Mesenchymal stem cell (in vitro differentiated cells and primary cell): ENCODE measurements at regions not wholly inside any gene's neighbourhood (a gene's known extent, or its start where the extent isn't known, plus 50 kb on each side); places are given as distances from the start of the nearest gene placed in this dataset.

Experiments used
- DNase-seq: peaks from one replicate; pipeline ENCODE4 v3.0.0-alpha.2; 2013
- H2AFZ ChIP-seq: one replicate; pipeline ENCODE4 v1.6.1; 2013; ENCODE audit warnings: low read depth, mild to moderate bottlenecking, control low read depth, inconsistent platforms, low read length, moderate library complexity
- H2AK5ac ChIP-seq: 2 replicates; pipeline ENCODE4 v1.6.1; 2013; ENCODE audit warnings: low read length, moderate library complexity, mild to moderate bottlenecking, inconsistent platforms; ENCODE audit not compliant: severe bottlenecking
- H2BK120ac ChIP-seq: one replicate; pipeline ENCODE4 v1.6.1; 2013; ENCODE audit warnings: low read depth, mild to moderate bottlenecking, inconsistent platforms, low read length, moderate library complexity
- H2BK12ac ChIP-seq, 2 experiments: one replicate each; pipeline ENCODE4 v1.6.1; 2013; ENCODE audit warnings: inconsistent platforms in 2 of 2, low read length in 2 of 2, mild to moderate bottlenecking in 2 of 2, moderate library complexity in 2 of 2, control low read depth in 1 of 2
- H2BK15ac ChIP-seq: one replicate; pipeline ENCODE4 v1.6.1; 2013; ENCODE audit warnings: mild to moderate bottlenecking, low read depth, inconsistent platforms; ENCODE audit not compliant: poor library complexity, severe bottlenecking
- H2BK5ac ChIP-seq: 2 replicates; pipeline ENCODE4 v1.6.1; 2013; ENCODE audit warnings: low read depth, mild to moderate bottlenecking, low read length, control low read depth, inconsistent platforms; ENCODE audit not compliant: poor library complexity, severe bottlenecking
- H3K14ac ChIP-seq, 2 experiments: one replicate each; pipeline ENCODE4 v1.6.1; 2013; ENCODE audit warnings: inconsistent platforms in 2 of 2, low read length in 2 of 2, control low read depth in 1 of 2, mild to moderate bottlenecking in 1 of 2, moderate library complexity in 1 of 2
- H3K18ac ChIP-seq, 2 experiments: one replicate each; pipeline ENCODE4 v1.6.1; 2013; ENCODE audit warnings: inconsistent platforms in 2 of 2, low read length in 2 of 2, control low read depth in 1 of 2, low read depth in 1 of 2, mild to moderate bottlenecking in 1 of 2
- H3K23ac ChIP-seq, 2 experiments: one replicate each; pipeline ENCODE4 v1.6.1; 2013; ENCODE audit warnings: inconsistent platforms in 2 of 2, low read length in 2 of 2, mild to moderate bottlenecking in 2 of 2, moderate library complexity in 2 of 2, control low read depth in 1 of 2
- H3K27ac ChIP-seq: 2 replicates; pipeline ENCODE4 v1.5.1; 2013; ENCODE audit warnings: mild to moderate bottlenecking, moderate library complexity, low read length, control low read depth, inconsistent platforms; ENCODE audit not compliant: poor library complexity, severe bottlenecking
- H3K27me3 ChIP-seq, 2 experiments: 2 replicates each; pipeline versions ENCODE4 v1.6.1 to v1.7.0; 2013; ENCODE audit warnings: low read length in 2 of 2, mild to moderate bottlenecking in 2 of 2, moderate library complexity in 2 of 2, control low read depth in 1 of 2, inconsistent platforms in 1 of 2; ENCODE audit not compliant: control insufficient read depth in 1 of 2, insufficient read depth in 1 of 2
- H3K36me3 ChIP-seq, 2 experiments: 2 replicates each; pipeline versions ENCODE4 v1.6.1 to v1.7.0; 2013; ENCODE audit warnings: low read length in 2 of 2, control low read depth in 1 of 2, inconsistent platforms in 1 of 2, low read depth in 1 of 2, mild to moderate bottlenecking in 1 of 2; ENCODE audit not compliant: insufficient read depth in 2 of 2, control insufficient read depth in 1 of 2
- H3K4ac ChIP-seq, 2 experiments: one replicate each; pipeline ENCODE4 v1.6.1; 2013; ENCODE audit warnings: inconsistent platforms in 2 of 2, low read length in 2 of 2, mild to moderate bottlenecking in 2 of 2, moderate library complexity in 2 of 2, control low read depth in 1 of 2, low read depth in 1 of 2
- H3K4me1 ChIP-seq: 2 replicates; pipeline ENCODE4 v1.6.1; 2013; ENCODE audit warnings: low read depth, low read length, control low read depth; ENCODE audit not compliant: control insufficient read depth, insufficient read depth
- H3K4me2 ChIP-seq: 2 replicates; pipeline ENCODE4 v1.6.1; 2013; ENCODE audit warnings: low read length, mild to moderate bottlenecking, inconsistent platforms; ENCODE audit not compliant: poor library complexity, severe bottlenecking
- H3K4me3 ChIP-seq, 2 experiments: 2 replicates each; pipeline versions ENCODE4 v1.5.1 to v1.7.0; 2013; ENCODE audit warnings: low read length in 2 of 2, mild to moderate bottlenecking in 2 of 2, control low read depth in 1 of 2, low read depth in 1 of 2; ENCODE audit not compliant: insufficient read depth in 1 of 2
- H3K79me1 ChIP-seq: replicated peaks from 2 replicates; pipeline ENCODE4 v1.6.1; 2013; ENCODE audit warnings: mild to moderate bottlenecking, control low read depth, low read length, inconsistent platforms; ENCODE audit not compliant: poor library complexity, severe bottlenecking
- H3K9ac ChIP-seq: 2 replicates; pipeline ENCODE4 v1.7.0; 2013; ENCODE audit warnings: mild to moderate bottlenecking, low read length, moderate library complexity
- H3K9me3 ChIP-seq: 2 replicates; pipeline ENCODE4 v1.7.0; 2013; ENCODE audit warnings: mild to moderate bottlenecking, low read length; ENCODE audit not compliant: control insufficient read depth
- H4K8ac ChIP-seq: one replicate; pipeline ENCODE4 v1.6.1; 2013; ENCODE audit warnings: inconsistent platforms, mild to moderate bottlenecking, low read length, moderate library complexity
- H4K91ac ChIP-seq: one replicate; pipeline ENCODE4 v1.6.1; 2013; ENCODE audit warnings: mild to moderate bottlenecking, low read length, inconsistent platforms
- WGBS: methylation state at CpG from one replicate; pipeline ENCODE4 v1.1.7; 2013; ENCODE audit warnings: mixed read lengths; 5-methylcytosine and 5-hydroxymethylcytosine counted together

GRCh38 chr2:107376909-107377308 is 449.8 kb upstream of the RGPD4 start:
- Histone ChIP-seq H3K27ac (no peak overlapping the region), H3K9ac (no peak overlapping the region), H2AFZ (no peak overlapping the region), H3K14ac (no peak overlapping the region), H3K9me3 (peaks cover 5% of the 10 kb centered on the region), H2AK5ac (no peak overlapping the region), H3K4me1 (no peaks in the 10 kb centered on the region), H4K8ac (no peak overlapping the region), H2BK5ac (no peak overlapping the region), H4K91ac (no peak overlapping the region), H3K79me1 (no peaks in the 10 kb centered on the region), H3K4me3 (no peak overlapping the region), H3K27me3 (no peaks in the 10 kb centered on the region), H2BK120ac (no peak overlapping the region), H3K36me3 (no peaks in the 10 kb centered on the region), H3K23ac (no peak overlapping the region), H2BK12ac (no peak overlapping the region), H3K18ac (no peak overlapping the region), H2BK15ac (no peak overlapping the region), H3K4ac (no peak overlapping the region), H3K4me2 (no peak overlapping the region)
- 72% methylated on average over 4 of the region's 4 CpGs for WGBS
- DNase-seq: no peak

DNA sequence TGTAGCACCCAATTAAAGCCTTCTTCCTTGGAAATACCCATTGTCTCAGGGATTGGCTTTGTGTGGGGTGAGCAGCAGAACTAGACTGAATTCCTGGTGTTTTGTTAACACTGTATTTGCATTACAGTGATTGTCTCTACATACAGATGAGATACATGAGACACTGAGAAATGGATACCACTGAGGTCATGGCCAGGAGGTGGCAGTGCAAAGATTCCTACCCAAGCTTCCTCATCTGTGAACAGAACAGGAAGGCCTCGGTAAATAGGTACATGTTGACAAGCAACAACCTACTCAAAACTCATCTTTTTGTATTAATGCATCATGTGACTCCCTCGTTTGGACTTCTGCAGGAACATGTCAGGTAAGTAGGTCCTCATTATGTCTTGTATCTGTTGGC is 445.8 kb upstream of the RGPD4 start:
- no peaks in the 10 kb centered on the region for H3K79me1 ChIP-seq
- H4K91ac ChIP-seq: no peak overlapping the region
- H2BK5ac ChIP-seq: no peak overlapping the region
- no peak overlapping the region for H3K27ac ChIP-seq
- peaks cover 2% of the 10 kb centered on the region for H3K4me1 ChIP-seq
- H3K9me3 ChIP-seq: no peaks in the 10 kb centered on the region
- H2BK15ac ChIP-seq: no peak overlapping the region
- H3K27me3 ChIP-seq: no peaks in the 10 kb centered on the region
- H2BK12ac ChIP-seq: no peak overlapping the region
- no peak overlapping the region for H3K4ac ChIP-seq
- H3K23ac ChIP-seq: no peak overlapping the region
- no peak overlapping the region for H3K9ac ChIP-seq
- no peak overlapping the region for H3K4me2 ChIP-seq
- H3K4me3 ChIP-seq: no peak overlapping the region
- H2AK5ac ChIP-seq: no peak overlapping the region
- no peak overlapping the region for H2AFZ ChIP-seq
- no peaks in the 10 kb centered on the region for H3K36me3 ChIP-seq
- no peak overlapping the region for H2BK120ac ChIP-seq
- H4K8ac ChIP-seq: no peak overlapping the region
- 51% methylated on average over 2 of the region's 2 CpGs for WGBS
- H3K18ac ChIP-seq: no peak overlapping the region
- no peak for DNase-seq
- H3K14ac ChIP-seq: no peak overlapping the region

- Histone ChIP-seq H3K27me3 (no peaks in the 10 kb centered on the region), H3K4me2 (no peak overlapping the region), H2AFZ (no peak overlapping the region), H3K4me3 (no peak overlapping the region), H3K18ac (no peak overlapping the region), H2BK5ac (no peak overlapping the region), H3K27ac (no peak overlapping the region), H3K9ac (no peak overlapping the region), H2BK12ac (no peak overlapping the region), H3K79me1 (no peaks in the 10 kb centered on the region), H2AK5ac (no peak overlapping the region), H2BK120ac (no peak overlapping the region), H3K4ac (no peak overlapping the region), H2BK15ac (no peak overlapping the region), H4K91ac (no peak overlapping the region), H3K14ac (no peak overlapping the region), H4K8ac (no peak overlapping the region), H3K4me1 (peaks cover 2% of the 10 kb centered on the region), H3K36me3 (no peaks in the 10 kb centered on the region), H3K9me3 (peaks cover 4% of the 10 kb centered on the region), H3K23ac (no peak overlapping the region)
- DNase-seq: no peak
- 78% methylated on average over 3 of the region's 4 CpGs for WGBS
Observed at GRCh38 chr2:107383691-107384090, 443.0 kb upstream of the RGPD4 start.

DNA sequence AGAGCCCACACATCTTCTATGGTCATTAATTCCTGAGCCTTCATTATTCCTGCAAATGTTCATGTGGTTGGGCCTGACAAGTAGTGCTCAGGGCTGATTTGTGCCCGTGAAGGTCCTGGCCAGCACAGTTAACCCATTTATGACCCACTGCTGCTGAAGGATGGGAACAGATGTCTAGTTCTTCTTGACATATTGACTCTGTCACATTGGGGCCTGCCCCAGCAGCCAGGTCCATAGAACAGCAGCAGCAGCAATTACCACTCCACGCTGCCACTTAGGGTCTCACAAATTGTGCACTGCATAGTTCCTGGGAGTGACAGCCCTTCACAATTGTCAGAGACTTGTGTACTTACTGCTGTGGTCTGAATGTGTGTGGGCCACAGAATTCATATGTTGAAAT is 442.3 kb upstream of the RGPD4 start:
- WGBS: 59% methylated on average over 2 of the region's 2 CpGs
- Histone ChIP-seq H3K4ac (no peak overlapping the region), H3K18ac (no peak overlapping the region), H2BK5ac (no peak overlapping the region), H2BK120ac (no peak overlapping the region), H3K9ac (no peak overlapping the region), H4K8ac (no peak overlapping the region), H3K4me1 (peaks cover 2% of the 10 kb centered on the region), H2AK5ac (no peak overlapping the region), H3K79me1 (no peaks in the 10 kb centered on the region), H3K27ac (no peak overlapping the region), H3K27me3 (no peaks in the 10 kb centered on the region), H3K9me3 (peaks cover 4% of the 10 kb centered on the region), H3K4me3 (no peak overlapping the region), H4K91ac (no peak overlapping the region), H3K36me3 (no peaks in the 10 kb centered on the region), H2BK15ac (no peak overlapping the region), H2AFZ (no peak overlapping the region), H2BK12ac (no peak overlapping the region), H3K4me2 (no peak overlapping the region), H3K14ac (no peak overlapping the region), H3K23ac (no peak overlapping the region)
- DNase-seq: no peak
